Stimulated activated effector memory CD8-positive, alpha-beta T cell treated with anti-CD3 and anti-CD28 coated beads, Interleukin-12 subunit alpha, Interleukin-12 subunit beta, amount 100 ng/mL, for 72 hours (primary cell): ENCODE measurements at regions not wholly inside any gene's neighbourhood (a gene's known extent, or its start where the extent isn't known, plus 50 kb on each side); places are given as distances from the start of the nearest gene placed in this dataset.
"Not testable (repeated sequence)": the region's sequence is repeated elsewhere in the genome, so short reads cannot be mapped to it uniquely, and the experiment has no call there.

Experiments
- ATAC-seq: fragments of 150-1000 bp; cut with Tn5 transposase; 2 replicates; pipeline ENCODE4 v1.10.0; 2021
- DNase-seq, 2 donors: peaks; one replicate each; pipeline ENCODE4 v3.0.0; 2021 to 2022; ENCODE audit warnings: low spot score in 2 of 2
- H3K27ac Mint-ChIP-seq: one replicate; pipeline ENCODE4 v1.8.0; 2022; ENCODE audit warnings: mild to moderate bottlenecking, mixed read lengths
- H3K36me3 Mint-ChIP-seq: one replicate; pipeline ENCODE4 v1.8.0; 2022; ENCODE audit warnings: mild to moderate bottlenecking, mixed read lengths
- H3K4me1 Mint-ChIP-seq: one replicate; pipeline ENCODE4 v1.8.0; 2022; ENCODE audit warnings: mixed read lengths
- H3K4me3 Mint-ChIP-seq: one replicate; pipeline ENCODE4 v1.8.0; 2022; ENCODE audit warnings: mild to moderate bottlenecking, mixed read lengths
- H3K9me3 Mint-ChIP-seq: one replicate; pipeline ENCODE4 v1.8.0; 2022; ENCODE audit warnings: mixed read lengths

- H3K4me3 Mint-ChIP-seq = no peak overlapping the region
- H3K9me3 Mint-ChIP-seq = no peaks in the 10 kb centered on the region
- no peaks in the 10 kb centered on the region for H3K36me3 Mint-ChIP-seq
- H3K4me1 Mint-ChIP-seq = no peaks in the 10 kb centered on the region
- H3K27ac Mint-ChIP-seq = no peak overlapping the region
- ATAC-seq (no peak), DNase-seq (no peak)
Measured at GRCh38 chr2:215556979-215557378, 121.1 kb upstream of the FN1 start.

GRCh38 chr2:215554689-215555498, 119.0 kb upstream of the FN1 start:
- DNase-seq = no peak
- Mint-ChIP-seq H3K27ac (no peak overlapping the region), H3K9me3 (no peaks in the 10 kb centered on the region)

GRCh38 chr2:215553946-215554345, 118.1 kb upstream of the FN1 start:
- DNase-seq (no peak), ATAC-seq (no peak)
- H3K4me3 Mint-ChIP-seq = no peak overlapping the region

More at GRCh38 chr2:215554689-215555498, 119.0 kb upstream of the FN1 start:
- H3K4me1 Mint-ChIP-seq = no peaks in the 10 kb centered on the region
- H3K36me3 Mint-ChIP-seq = no peaks in the 10 kb centered on the region
- no peak for ATAC-seq
- H3K4me3 Mint-ChIP-seq = no peak overlapping the region

GRCh38 chr2:215552144-215552580, 116.3 kb upstream of the FN1 start:
- ATAC-seq (no peak), DNase-seq (no peak)
- H3K36me3 Mint-ChIP-seq = no peaks in the 10 kb centered on the region
- no peak overlapping the region for H3K27ac Mint-ChIP-seq
- H3K4me1 Mint-ChIP-seq = no peaks in the 10 kb centered on the region
- no peak overlapping the region for H3K4me3 Mint-ChIP-seq
- no peaks in the 10 kb centered on the region for H3K9me3 Mint-ChIP-seq

More at GRCh38 chr2:215553946-215554345, 118.1 kb upstream of the FN1 start:
- no peaks in the 10 kb centered on the region for H3K36me3 Mint-ChIP-seq
- H3K9me3 Mint-ChIP-seq = no peaks in the 10 kb centered on the region
- no peaks in the 10 kb centered on the region for H3K4me1 Mint-ChIP-seq
- H3K27ac Mint-ChIP-seq = no peak overlapping the region

GRCh38 chr2:215550331-215550730, 114.5 kb upstream of the FN1 start:
- Mint-ChIP-seq H3K36me3 (no peaks in the 10 kb centered on the region), H3K27ac (no peak overlapping the region), H3K9me3 (no peaks in the 10 kb centered on the region), H3K4me1 (no peaks in the 10 kb centered on the region), H3K4me3 (no peak overlapping the region)
- no peak for ATAC-seq
- no peak for DNase-seq

GRCh38 chr2:215548714-215549113, 112.8 kb upstream of the FN1 start:
- Mint-ChIP-seq H3K27ac (no peak overlapping the region), H3K36me3 (no peaks in the 10 kb centered on the region), H3K4me1 (no peaks in the 10 kb centered on the region), H3K9me3 (no peaks in the 10 kb centered on the region), H3K4me3 (no peak overlapping the region)
- DNase-seq (no peak), ATAC-seq (no peak)

GRCh38 chr2:215542690-215543089, 106.8 kb upstream of the FN1 start:
- ATAC-seq (no peak), DNase-seq (no peak)
- Mint-ChIP-seq H3K27ac (no peak overlapping the region), H3K36me3 (no peaks in the 10 kb centered on the region), H3K4me3 (no peak overlapping the region), H3K4me1 (no peaks in the 10 kb centered on the region), H3K9me3 (no peaks in the 10 kb centered on the region)

GRCh38 chr2:215540658-215541057, 104.8 kb upstream of the FN1 start:
- no peak for ATAC-seq
- DNase-seq = no peak
- H3K4me3 Mint-ChIP-seq = no peak overlapping the region
- H3K36me3 Mint-ChIP-seq = no peaks in the 10 kb centered on the region
- no peaks in the 10 kb centered on the region for H3K4me1 Mint-ChIP-seq
- H3K27ac Mint-ChIP-seq = no peak overlapping the region
- H3K9me3 Mint-ChIP-seq = no peaks in the 10 kb centered on the region

GRCh38 chr2:215537611-215538010, 101.7 kb upstream of the FN1 start:
- H3K9me3 Mint-ChIP-seq = peaks cover 4% of the 10 kb centered on the region
- no peak overlapping the region for H3K4me3 Mint-ChIP-seq
- ATAC-seq = no peak
- no peaks in the 10 kb centered on the region for H3K4me1 Mint-ChIP-seq
- H3K36me3 Mint-ChIP-seq = no peaks in the 10 kb centered on the region
- H3K27ac Mint-ChIP-seq = no peak overlapping the region
- no peak for DNase-seq

- ATAC-seq (no peak), DNase-seq (no peak)
- Mint-ChIP-seq H3K4me1 (no peaks in the 10 kb centered on the region), H3K36me3 (no peaks in the 10 kb centered on the region), H3K4me3 (no peak overlapping the region), H3K9me3 (peaks cover 4% of the 10 kb centered on the region), H3K27ac (no peak overlapping the region)
Measured at GRCh38 chr2:215536510-215536909, 100.6 kb upstream of the FN1 start.

GRCh38 chr2:215535741-215536140, 99.9 kb upstream of the FN1 start:
- Mint-ChIP-seq H3K36me3 (no peaks in the 10 kb centered on the region), H3K4me1 (no peaks in the 10 kb centered on the region), H3K9me3 (peaks cover 4% of the 10 kb centered on the region), H3K27ac (no peak overlapping the region), H3K4me3 (no peak overlapping the region)
- DNase-seq (no peak), ATAC-seq (no peak)

GRCh38 chr2:215535125-215535668, 99.3 kb upstream of the FN1 start:
- Mint-ChIP-seq H3K36me3 (no peaks in the 10 kb centered on the region), H3K9me3 (peaks cover 4% of the 10 kb centered on the region), H3K4me3 (no peak overlapping the region), H3K27ac (no peak overlapping the region), H3K4me1 (no peaks in the 10 kb centered on the region)
- ATAC-seq (no peak), DNase-seq (no peak)

- not testable (repeated sequence) for ATAC-seq, H3K4me3 Mint-ChIP-seq, H3K4me1 Mint-ChIP-seq, DNase-seq, H3K36me3 Mint-ChIP-seq, H3K9me3 Mint-ChIP-seq, H3K27ac Mint-ChIP-seq
Measured at GRCh38 chr2:215533716-215534115, 97.8 kb upstream of the FN1 start.

GRCh38 chr2:215532844-215533243, 97.0 kb upstream of the FN1 start:
- Mint-ChIP-seq H3K4me3 (no peak overlapping the region), H3K27ac (no peak overlapping the region)
- ATAC-seq = no peak

GRCh38 chr2:215531284-215531683, 95.4 kb upstream of the FN1 start:
- no peak for DNase-seq
- Mint-ChIP-seq H3K4me3 (no peak overlapping the region), H3K9me3 (peaks cover 4% of the 10 kb centered on the region), H3K36me3 (no peaks in the 10 kb centered on the region), H3K4me1 (no peaks in the 10 kb centered on the region), H3K27ac (no peak overlapping the region)
- no peak for ATAC-seq

More at GRCh38 chr2:215532844-215533243, 97.0 kb upstream of the FN1 start:
- DNase-seq = no peak
- Mint-ChIP-seq H3K4me1 (no peaks in the 10 kb centered on the region), H3K9me3 (peaks cover 4% of the 10 kb centered on the region), H3K36me3 (no peaks in the 10 kb centered on the region)
